Natural killer cell (primary cell): ENCODE measurements at regions not wholly inside any gene's neighbourhood (a gene's known extent, or its start where the extent isn't known, plus 50 kb on each side); places are given as distances from the start of the nearest gene placed in this dataset.

ENCODE experiments used
- ATAC-seq, 3 donors: fragments of 150-1000 bp in 2 of 3; fragments of 200-7000 bp in 1 of 3; cut with Tn5 transposase; 1 replicate in 1 of 3; 2 replicates in 2 of 3; pipeline ENCODE4 v1.10.0; 2021; ENCODE audit warnings: mild to moderate bottlenecking in 2 of 3, moderate library complexity in 2 of 3
- DNase-seq, 2 donors: peaks; one replicate each; pipeline versions ENCODE4 v3.0.0 to v3.0.0-alpha.2; 2013 to 2021; ENCODE audit warnings: mixed read lengths in 1 of 2
- H3K27ac ChIP-seq: one replicate; pipeline ENCODE4 v1.5.1; 2013; ENCODE audit warnings: mild to moderate bottlenecking, low read length
- H3K27me3 ChIP-seq: one replicate; pipeline ENCODE4 v1.6.1; 2013; ENCODE audit warnings: low read length; ENCODE audit not compliant: control insufficient read depth, insufficient read depth
- H3K36me3 ChIP-seq: one replicate; pipeline ENCODE4 v1.6.1; 2013; ENCODE audit warnings: low read length; ENCODE audit not compliant: control insufficient read depth, insufficient read depth
- H3K4me1 ChIP-seq: one replicate; pipeline ENCODE4 v1.6.1; 2013; ENCODE audit warnings: low read length; ENCODE audit not compliant: control insufficient read depth, insufficient read depth
- H3K4me3 ChIP-seq: one replicate; pipeline ENCODE4 v1.5.1; 2013; ENCODE audit warnings: low read length
- H3K9me3 ChIP-seq: one replicate; pipeline ENCODE4 v1.6.1; 2013; ENCODE audit warnings: low read length; ENCODE audit not compliant: control insufficient read depth, insufficient read depth
- H3K27ac Mint-ChIP-seq, 2 donors: one replicate each; pipeline ENCODE4 v1.8.0; 2022; ENCODE audit warnings: mild to moderate bottlenecking in 2 of 2, mixed read lengths in 2 of 2, moderate library complexity in 1 of 2
- H3K27me3 Mint-ChIP-seq, 2 donors: one replicate each; pipeline ENCODE4 v1.8.0; 2022; ENCODE audit warnings: low read depth in 2 of 2, mixed read lengths in 2 of 2
- H3K36me3 Mint-ChIP-seq: one replicate; pipeline ENCODE4 v1.8.0; 2022; ENCODE audit warnings: mixed read lengths
- H3K4me1 Mint-ChIP-seq, 2 donors: one replicate each; pipeline ENCODE4 v1.8.0; 2022; ENCODE audit warnings: mixed read lengths in 2 of 2
- H3K4me3 Mint-ChIP-seq: one replicate; pipeline ENCODE4 v1.8.0; 2022; ENCODE audit warnings: mild to moderate bottlenecking, moderate library complexity, mixed read lengths
- H3K9me3 Mint-ChIP-seq, 2 donors: one replicate each; pipeline ENCODE4 v1.8.0; 2022; ENCODE audit warnings: mixed read lengths in 2 of 2
- WGBS: methylation state at CpG from one replicate; pipeline ENCODE4 v1.1.7; 2013; ENCODE audit warnings: missing lambda C conversion rate; ENCODE audit not compliant: insufficient coverage; 5-methylcytosine and 5-hydroxymethylcytosine counted together
- intact Hi-C: fragments of 100-400 bp; cut with micrococcal nuclease; formaldehyde crosslinking; loops from one replicate; pipeline ENCODE4 v1.14.2; 2022
- TF ChIP-seq, protein P1 (sequence below): fragments of 200-600 bp; IDR thresholded peaks from one replicate; pipeline ENCODE4 v1.8.0; 2022; ENCODE audit warnings: antibody characterized with exemption

DNA sequence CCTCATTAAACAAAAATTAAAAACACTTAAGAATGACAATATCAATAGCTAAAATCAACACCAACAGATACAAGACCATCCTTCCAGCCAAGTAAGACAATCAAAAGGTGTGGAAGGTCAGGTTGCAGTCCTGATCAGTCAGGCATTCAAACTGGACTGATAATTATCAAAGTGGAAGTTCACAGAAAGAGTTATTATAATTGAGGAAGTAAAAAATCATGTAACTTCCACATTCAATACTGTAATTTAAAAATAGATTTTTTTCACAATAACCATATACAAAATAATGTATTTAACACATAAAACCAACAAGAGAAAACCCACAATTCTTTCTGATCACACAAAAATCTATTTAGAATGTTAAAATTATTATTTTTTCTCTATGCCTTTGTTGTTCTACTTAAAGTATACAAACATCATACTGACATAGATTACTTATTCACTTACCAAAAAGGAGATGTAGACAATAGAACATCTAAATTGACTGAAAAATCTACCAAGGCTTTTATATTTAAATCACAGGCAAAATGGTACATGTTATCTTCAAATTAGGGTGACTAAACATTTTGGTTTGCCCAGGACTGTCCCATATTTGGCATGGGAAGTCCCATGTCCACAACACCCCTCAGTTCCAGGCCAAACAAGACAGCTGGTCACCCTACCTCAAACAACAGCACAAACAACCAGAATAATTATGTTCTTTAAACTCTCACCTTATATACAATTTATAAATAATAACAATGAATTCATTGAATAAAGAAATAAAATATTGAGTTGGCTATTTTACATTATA, 142.5 kb upstream of the SLC24A2 start:
- intact Hi-C loops: no loop called here
- TF ChIP-seq, protein P1, sequence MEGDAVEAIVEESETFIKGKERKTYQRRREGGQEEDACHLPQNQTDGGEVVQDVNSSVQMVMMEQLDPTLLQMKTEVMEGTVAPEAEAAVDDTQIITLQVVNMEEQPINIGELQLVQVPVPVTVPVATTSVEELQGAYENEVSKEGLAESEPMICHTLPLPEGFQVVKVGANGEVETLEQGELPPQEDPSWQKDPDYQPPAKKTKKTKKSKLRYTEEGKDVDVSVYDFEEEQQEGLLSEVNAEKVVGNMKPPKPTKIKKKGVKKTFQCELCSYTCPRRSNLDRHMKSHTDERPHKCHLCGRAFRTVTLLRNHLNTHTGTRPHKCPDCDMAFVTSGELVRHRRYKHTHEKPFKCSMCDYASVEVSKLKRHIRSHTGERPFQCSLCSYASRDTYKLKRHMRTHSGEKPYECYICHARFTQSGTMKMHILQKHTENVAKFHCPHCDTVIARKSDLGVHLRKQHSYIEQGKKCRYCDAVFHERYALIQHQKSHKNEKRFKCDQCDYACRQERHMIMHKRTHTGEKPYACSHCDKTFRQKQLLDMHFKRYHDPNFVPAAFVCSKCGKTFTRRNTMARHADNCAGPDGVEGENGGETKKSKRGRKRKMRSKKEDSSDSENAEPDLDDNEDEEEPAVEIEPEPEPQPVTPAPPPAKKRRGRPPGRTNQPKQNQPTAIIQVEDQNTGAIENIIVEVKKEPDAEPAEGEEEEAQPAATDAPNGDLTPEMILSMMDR: no peak
- no peaks in the 10 kb centered on the region for H3K9me3 Mint-ChIP-seq

DNA sequence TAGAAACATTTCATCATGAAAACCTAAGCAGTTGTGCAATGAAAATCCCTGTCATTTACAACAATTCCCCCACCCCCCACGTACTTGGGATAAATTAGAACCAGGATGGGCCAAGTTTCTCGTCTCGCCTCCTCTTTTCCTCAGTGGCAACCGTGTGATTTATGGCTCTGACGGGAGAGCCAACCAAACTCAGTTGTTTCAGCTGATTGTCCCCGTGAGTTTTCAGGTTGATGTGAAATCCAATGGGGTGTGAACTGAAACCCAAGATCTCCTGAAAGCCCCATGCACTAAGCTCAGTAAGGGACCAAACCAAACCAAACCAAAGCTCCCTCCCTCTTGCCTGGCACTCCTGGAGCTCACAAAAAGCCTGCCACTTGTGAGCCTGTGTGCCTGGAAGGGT, 138.7 kb upstream of the SLC24A2 start:
- Mint-ChIP-seq H3K27me3 (peaks cover 8 to 41% of the 10 kb centered on the region in 2 donors), H3K27ac (no peak overlapping the region), H3K4me3 (no peak overlapping the region), H3K4me1 (peaks cover 8% of the 10 kb centered on the region in 2 donors), H3K36me3 (no peaks in the 10 kb centered on the region), H3K9me3 (no peaks in the 10 kb centered on the region)
- intact Hi-C loops: loop anchor here (2.0 to 10.0 kb wide), 2 partner anchors 695 to 957 kb away; partner anchors contain the start of gene MLLT3
- H3K9me3 ChIP-seq: no peaks in the 10 kb centered on the region
- no peaks in the 10 kb centered on the region for H3K27me3 ChIP-seq
- no peak overlapping the region for H3K4me3 ChIP-seq
- TF ChIP-seq, protein P1: no peak
- ATAC-seq (no peak), DNase-seq (no peak)
- no peaks in the 10 kb centered on the region for H3K36me3 ChIP-seq
- peaks cover 6% of the 10 kb centered on the region for H3K4me1 ChIP-seq
- 88% methylated on average over 6 of the region's 6 CpGs for WGBS
- H3K27ac ChIP-seq: no peak overlapping the region

More for the DNA sequence above, 142.5 kb upstream of the SLC24A2 start:
- H3K27ac Mint-ChIP-seq: no peak overlapping the region
- no peaks in the 10 kb centered on the region for H3K36me3 Mint-ChIP-seq
- no peak overlapping the region for H3K4me3 Mint-ChIP-seq
- H3K36me3 ChIP-seq: no peaks in the 10 kb centered on the region
- no peaks in the 10 kb centered on the region for H3K9me3 ChIP-seq
- H3K27me3 ChIP-seq: peaks cover 2% of the 10 kb centered on the region
- H3K4me1 Mint-ChIP-seq: peaks cover 4 to 11% of the 10 kb centered on the region in 2 donors
- H3K4me3 ChIP-seq: no peak overlapping the region
- DNase-seq (no peak), ATAC-seq (no peak)
- peaks cover 7 to 27% of the 10 kb centered on the region in 2 donors for H3K27me3 Mint-ChIP-seq
- peaks cover 6% of the 10 kb centered on the region for H3K4me1 ChIP-seq
- H3K27ac ChIP-seq: no peak overlapping the region

DNA sequence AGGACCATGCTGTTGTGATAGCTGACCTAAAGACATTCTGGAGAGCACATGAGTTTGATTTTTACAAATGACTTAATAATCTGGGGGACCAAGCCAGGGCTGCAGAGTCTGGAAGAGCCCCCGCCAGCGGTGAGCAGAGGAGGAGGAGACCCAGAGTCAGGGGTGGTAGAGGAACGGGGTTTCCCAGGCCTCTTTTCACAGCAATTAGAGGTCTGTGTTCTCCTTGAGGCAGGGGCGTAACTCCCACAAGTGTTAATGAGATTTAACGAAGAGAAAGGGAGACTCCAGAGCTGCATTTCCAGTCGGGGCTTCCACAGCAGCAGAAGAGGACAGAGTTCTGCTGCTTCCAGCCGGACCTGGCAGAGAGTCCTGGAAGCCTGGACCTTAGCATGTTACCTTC, 137.9 kb upstream of the SLC24A2 start:
- DNase-seq: no peak
- no peaks in the 10 kb centered on the region for H3K9me3 ChIP-seq
- peaks cover 6% of the 10 kb centered on the region for H3K4me1 ChIP-seq
- no peak for ATAC-seq
- H3K4me3 ChIP-seq: no peak overlapping the region
- Mint-ChIP-seq H3K4me1 (peaks cover 8% of the 10 kb centered on the region in 2 donors), H3K36me3 (no peaks in the 10 kb centered on the region), H3K9me3 (no peaks in the 10 kb centered on the region), H3K27me3 (peaks cover 8 to 48% of the 10 kb centered on the region in 2 donors), H3K4me3 (peak overlapping the region; percentile 60), H3K27ac (no peak overlapping the region)
- TF ChIP-seq, protein P1: no peak
- no peaks in the 10 kb centered on the region for H3K27me3 ChIP-seq
- H3K27ac ChIP-seq: no peak overlapping the region
- intact Hi-C loops: loop anchor here (1.0 to 10.0 kb wide), 4 partner anchors 696 to 1185 kb away; partner anchors contain the start of gene MLLT3
- WGBS: 90% methylated on average over 7 of the region's 7 CpGs
- no peaks in the 10 kb centered on the region for H3K36me3 ChIP-seq
